ENCODE measurements at regions not wholly inside any gene's neighbourhood (a gene's known extent, or its start where the extent isn't known, plus 50 kb on each side); places are given as distances from the start of the nearest gene placed in this dataset.

DNA sequence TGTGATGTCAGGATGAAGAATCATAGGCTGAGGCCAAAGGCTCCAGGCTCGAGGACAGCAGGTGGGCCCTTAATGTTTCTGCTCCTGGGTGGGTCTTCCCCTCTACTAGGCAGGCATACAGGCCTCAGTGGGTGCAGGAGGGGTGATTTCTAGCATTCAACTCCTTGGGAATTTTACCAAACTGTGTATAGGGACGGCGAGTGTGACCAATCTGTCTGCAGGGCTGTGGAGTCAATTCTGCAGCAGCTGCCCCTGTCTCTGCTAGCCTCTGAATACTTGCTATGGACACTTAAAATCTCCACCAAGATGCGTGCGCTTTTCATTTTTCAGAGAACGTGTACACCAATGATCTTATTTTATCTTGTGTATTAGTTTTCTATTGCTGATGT, 115.5 kb downstream of the WDR11 start:
- H3K4me3 Mint-ChIP-seq (ENCODE audit: unreplicated experiment), result no peak overlapping the region
- H3K4me1 Mint-ChIP-seq (ENCODE audit: unreplicated experiment), result no peaks in the 10 kb centered on the region

DNA sequence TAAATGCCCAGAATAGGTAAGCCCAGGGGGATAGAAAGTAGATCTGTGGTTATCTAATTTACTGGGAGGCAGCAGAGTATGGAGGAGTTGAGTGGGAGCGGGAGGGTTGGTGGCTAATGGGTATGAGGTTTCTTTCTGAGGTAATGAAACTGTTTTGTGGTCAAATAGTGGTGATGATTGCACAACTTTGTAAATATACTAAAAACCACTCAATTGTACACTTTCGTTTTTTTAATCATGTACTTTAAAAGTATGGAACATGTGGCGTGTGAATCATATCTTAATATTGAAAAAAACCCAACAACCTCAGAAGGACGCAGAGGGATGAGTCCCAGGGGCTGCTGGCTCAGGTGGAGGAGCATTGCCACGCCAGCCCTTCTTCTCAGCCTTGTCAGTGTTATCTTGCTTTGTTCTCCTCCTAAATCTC, 118.1 kb downstream of the WDR11 start:
- peaks cover 8% of the 10 kb centered on the region for H3K27me3 Mint-ChIP-seq (ENCODE audit: unreplicated experiment)
- no peaks in the 10 kb centered on the region for H3K4me1 Mint-ChIP-seq (ENCODE audit: unreplicated experiment)
- no peak overlapping the region for H3K4me3 Mint-ChIP-seq (ENCODE audit: unreplicated experiment)
- H3K27ac Mint-ChIP-seq (ENCODE audit: unreplicated experiment), result no peak overlapping the region
- no peaks in the 10 kb centered on the region for H3K36me3 Mint-ChIP-seq (ENCODE audit: unreplicated experiment)
- no peak for DNase-seq (ENCODE audit: extremely low spot score, unreplicated experiment)
- H3K9me3 Mint-ChIP-seq (ENCODE audit: unreplicated experiment), result peaks cover 5% of the 10 kb centered on the region
- TF ChIP-seq, protein P1, sequence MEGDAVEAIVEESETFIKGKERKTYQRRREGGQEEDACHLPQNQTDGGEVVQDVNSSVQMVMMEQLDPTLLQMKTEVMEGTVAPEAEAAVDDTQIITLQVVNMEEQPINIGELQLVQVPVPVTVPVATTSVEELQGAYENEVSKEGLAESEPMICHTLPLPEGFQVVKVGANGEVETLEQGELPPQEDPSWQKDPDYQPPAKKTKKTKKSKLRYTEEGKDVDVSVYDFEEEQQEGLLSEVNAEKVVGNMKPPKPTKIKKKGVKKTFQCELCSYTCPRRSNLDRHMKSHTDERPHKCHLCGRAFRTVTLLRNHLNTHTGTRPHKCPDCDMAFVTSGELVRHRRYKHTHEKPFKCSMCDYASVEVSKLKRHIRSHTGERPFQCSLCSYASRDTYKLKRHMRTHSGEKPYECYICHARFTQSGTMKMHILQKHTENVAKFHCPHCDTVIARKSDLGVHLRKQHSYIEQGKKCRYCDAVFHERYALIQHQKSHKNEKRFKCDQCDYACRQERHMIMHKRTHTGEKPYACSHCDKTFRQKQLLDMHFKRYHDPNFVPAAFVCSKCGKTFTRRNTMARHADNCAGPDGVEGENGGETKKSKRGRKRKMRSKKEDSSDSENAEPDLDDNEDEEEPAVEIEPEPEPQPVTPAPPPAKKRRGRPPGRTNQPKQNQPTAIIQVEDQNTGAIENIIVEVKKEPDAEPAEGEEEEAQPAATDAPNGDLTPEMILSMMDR (IDR thresholded peaks at IDR 0.05), result no peak

More for the DNA sequence above, 115.5 kb downstream of the WDR11 start:
- TF ChIP-seq, protein P1 (IDR thresholded peaks at IDR 0.05), result no peak
- Mint-ChIP-seq H3K27me3 (ENCODE audit: unreplicated experiment) (peaks cover 11% of the 10 kb centered on the region), H3K27ac (ENCODE audit: unreplicated experiment) (no peak overlapping the region), H3K9me3 (ENCODE audit: unreplicated experiment) (no peaks in the 10 kb centered on the region), H3K36me3 (ENCODE audit: unreplicated experiment) (no peaks in the 10 kb centered on the region)
- DNase-seq (ENCODE audit: extremely low spot score, unreplicated experiment), result no peak

DNA sequence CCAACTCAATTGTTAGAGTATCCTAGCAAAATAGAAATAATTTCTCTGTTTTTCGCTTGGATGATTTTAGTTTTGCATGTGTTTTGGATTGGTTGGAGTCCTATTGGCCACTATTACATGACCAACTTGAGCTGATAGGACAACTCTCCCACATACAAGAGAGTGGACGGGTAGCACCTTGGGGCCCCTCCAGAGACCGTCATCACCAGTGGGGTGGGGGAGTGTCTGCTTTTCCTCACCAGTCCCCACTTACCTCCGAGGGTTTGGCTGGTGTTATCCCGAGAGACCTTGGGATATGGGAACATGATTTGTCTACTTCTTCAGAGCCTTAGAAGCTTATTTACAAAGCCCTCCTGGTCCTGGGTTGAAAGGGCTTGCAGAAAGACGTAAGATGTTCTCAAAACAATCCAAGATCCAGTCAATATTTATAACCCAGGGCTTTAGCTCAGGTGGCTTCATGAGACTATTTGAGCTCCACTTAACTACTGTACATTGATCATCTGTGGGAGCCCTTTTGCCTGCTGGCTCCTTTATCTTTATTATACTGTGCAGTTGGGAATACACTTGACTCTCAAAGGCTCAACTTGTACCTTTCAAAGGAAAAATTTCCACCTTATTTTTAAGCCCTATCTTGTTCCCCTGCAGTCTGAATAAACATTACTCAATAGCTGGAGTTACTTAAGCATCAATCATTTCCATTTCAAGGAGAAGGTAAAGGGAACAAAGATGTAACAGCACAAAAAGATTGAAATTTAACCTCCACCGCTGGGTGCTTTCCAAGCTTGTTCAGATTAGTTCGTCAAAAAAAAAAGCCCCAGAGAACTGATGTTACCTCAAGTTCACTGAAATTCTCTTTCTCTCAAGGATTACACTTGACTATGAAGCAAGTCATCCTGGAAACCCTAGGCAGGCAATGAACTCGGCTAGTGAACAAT, 119.7 kb downstream of the WDR11 start:
- peaks cover 13% of the 10 kb centered on the region for H3K9me3 Mint-ChIP-seq (ENCODE audit: unreplicated experiment)
- H3K27me3 Mint-ChIP-seq (ENCODE audit: unreplicated experiment), result peaks cover 15% of the 10 kb centered on the region

DNA sequence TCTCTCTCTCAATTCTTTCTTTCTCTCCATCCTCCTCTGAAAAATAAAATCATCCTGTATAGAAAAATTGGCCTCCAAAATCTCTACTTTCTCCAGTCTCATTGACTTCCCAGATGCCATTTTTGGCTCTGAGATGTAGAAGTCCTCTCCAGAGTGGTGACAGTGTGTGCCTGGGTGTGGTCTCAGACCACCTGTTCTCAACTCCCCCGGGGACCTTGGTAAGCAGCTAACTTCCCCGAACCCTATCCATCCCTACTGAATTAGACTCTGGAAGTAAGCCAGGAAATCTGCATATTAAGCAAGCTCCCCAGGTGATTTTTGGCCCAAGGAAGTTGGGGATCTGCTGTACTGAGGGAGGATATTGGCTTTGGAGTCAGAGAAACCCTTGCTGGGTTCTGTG, 120.5 kb downstream of the WDR11 start:
- peak; percentile 8 for DNase-seq (ENCODE audit: extremely low spot score, unreplicated experiment)
- Mint-ChIP-seq H3K4me3 (ENCODE audit: unreplicated experiment) (no peak overlapping the region), H3K36me3 (ENCODE audit: unreplicated experiment) (no peaks in the 10 kb centered on the region), H3K4me1 (ENCODE audit: unreplicated experiment) (no peaks in the 10 kb centered on the region), H3K27ac (ENCODE audit: unreplicated experiment) (no peak overlapping the region), H3K27me3 (ENCODE audit: unreplicated experiment) (peaks cover 19% of the 10 kb centered on the region), H3K9me3 (ENCODE audit: unreplicated experiment) (peaks cover 13% of the 10 kb centered on the region)
- TF ChIP-seq, protein P1 (IDR thresholded peaks at IDR 0.05), result no peak

More for the DNA sequence above, 119.7 kb downstream of the WDR11 start:
- DNase-seq (ENCODE audit: extremely low spot score, unreplicated experiment), result peak; percentile 63
- TF ChIP-seq, protein P1 (IDR thresholded peaks at IDR 0.05), result no peak
- H3K4me1 Mint-ChIP-seq (ENCODE audit: unreplicated experiment), result no peaks in the 10 kb centered on the region
- no peak overlapping the region for H3K4me3 Mint-ChIP-seq (ENCODE audit: unreplicated experiment)
- H3K27ac Mint-ChIP-seq (ENCODE audit: unreplicated experiment), result no peak overlapping the region
- H3K36me3 Mint-ChIP-seq (ENCODE audit: unreplicated experiment), result no peaks in the 10 kb centered on the region

DNA sequence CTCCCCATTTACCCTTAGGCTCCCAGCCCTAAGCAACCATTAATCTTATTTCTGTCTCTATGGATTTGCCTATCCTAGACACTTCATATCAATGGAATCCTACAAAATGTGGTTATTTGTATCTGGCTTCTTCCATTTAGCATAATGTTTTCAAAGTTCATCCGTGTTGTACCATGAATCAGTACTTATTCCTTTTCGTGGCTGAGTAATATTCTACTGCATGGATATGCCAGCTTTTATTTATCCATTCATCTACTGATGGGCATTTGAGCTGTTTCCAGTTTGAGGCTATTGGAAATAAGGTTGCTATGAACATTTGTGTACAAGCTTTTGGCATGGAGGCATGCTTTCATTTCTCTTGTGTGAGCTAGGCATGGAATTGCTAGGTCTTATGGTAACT, 121.1 kb downstream of the WDR11 start:
- DNase-seq (ENCODE audit: extremely low spot score, unreplicated experiment), result no peak
- Mint-ChIP-seq H3K4me1 (ENCODE audit: unreplicated experiment) (no peaks in the 10 kb centered on the region), H3K27ac (ENCODE audit: unreplicated experiment) (no peak overlapping the region), H3K4me3 (ENCODE audit: unreplicated experiment) (no peak overlapping the region), H3K9me3 (ENCODE audit: unreplicated experiment) (peaks cover 13% of the 10 kb centered on the region), H3K36me3 (ENCODE audit: unreplicated experiment) (no peaks in the 10 kb centered on the region), H3K27me3 (ENCODE audit: unreplicated experiment) (peaks cover 19% of the 10 kb centered on the region)
- TF ChIP-seq, protein P1 (IDR thresholded peaks at IDR 0.05), result no peak
